GM18520 (cell line): ENCODE measurements at regions not wholly inside any gene's neighbourhood (a gene's known extent, or its start where the extent isn't known, plus 50 kb on each side); places are given as distances from the start of the nearest gene placed in this dataset.

ENCODE experiments used
- ATAC-seq: cut with Tn5 transposase; IDR thresholded peaks from one replicate; pipeline ENCODE4 v1.9.1; 2021; ENCODE audit not compliant: unreplicated experiment

GRCh38 chr5:27328480-27328879 is 290.1 kb upstream of the CDH9 start:
- no peak for ATAC-seq

GRCh38 chr5:27325513-27325912 is 287.1 kb upstream of the CDH9 start:
- no peak for ATAC-seq

DNA sequence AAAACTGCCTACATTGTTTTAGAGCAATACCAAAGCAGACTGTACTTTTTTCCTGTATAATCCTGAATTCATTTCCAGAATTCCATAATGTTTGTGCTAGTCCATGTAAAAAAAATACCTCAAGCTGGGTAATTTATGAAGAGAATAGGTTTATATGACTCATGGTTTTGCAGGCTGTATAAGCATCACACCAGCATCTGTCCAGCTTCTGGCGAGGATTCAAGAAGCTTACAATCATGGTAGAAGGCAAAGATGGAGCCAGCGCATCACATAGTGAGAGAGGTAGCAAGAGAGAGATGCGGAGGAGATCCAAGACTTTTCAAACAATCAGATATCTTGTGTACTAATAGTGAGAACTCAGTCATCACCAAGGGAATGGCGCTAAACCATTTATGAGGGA is 280.3 kb upstream of the CDH9 start:
- no peak for ATAC-seq

DNA sequence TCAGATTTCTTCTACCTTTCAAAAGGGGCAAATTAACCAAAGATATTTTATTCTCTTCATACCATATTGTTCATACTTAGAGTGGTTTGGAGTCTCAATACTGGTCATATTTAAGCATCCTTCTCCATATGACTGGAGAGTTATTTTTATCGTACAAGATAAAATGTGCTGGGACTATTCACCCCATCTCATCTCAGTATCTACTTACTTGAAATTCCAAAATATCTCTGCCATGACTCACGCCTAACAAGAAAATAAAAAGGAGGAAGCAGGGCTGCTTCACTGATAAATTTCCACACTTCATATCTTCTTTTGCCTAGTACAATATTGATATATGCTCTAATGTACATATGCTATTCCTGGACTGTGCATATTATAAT is 277.9 kb upstream of the CDH9 start:
- no peak for ATAC-seq

GRCh38 chr5:27315363-27316270 is 277.2 kb upstream of the CDH9 start:
- no peak for ATAC-seq

DNA sequence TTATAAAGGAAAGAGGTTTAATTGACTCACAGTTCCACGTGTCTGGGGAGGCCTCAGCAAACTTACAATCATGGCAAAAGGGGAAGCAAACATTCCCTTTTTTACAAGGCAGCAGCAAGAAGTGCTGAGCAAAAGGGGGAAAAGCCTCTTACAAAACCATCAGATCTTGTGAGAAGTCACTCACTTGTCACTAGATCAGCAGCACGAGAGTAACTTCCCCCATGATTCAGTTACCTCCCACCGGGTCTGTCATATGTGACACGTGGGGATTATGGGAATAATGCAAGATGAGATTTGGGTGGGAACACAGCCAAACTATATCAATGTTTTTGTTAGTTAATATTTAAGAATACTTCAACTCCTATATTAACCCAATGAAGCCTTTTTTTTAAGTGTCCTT is 275.2 kb upstream of the CDH9 start:
- no peak for ATAC-seq

GRCh38 chr5:27312291-27312893 is 274.0 kb upstream of the CDH9 start:
- ATAC-seq, result no peak

DNA sequence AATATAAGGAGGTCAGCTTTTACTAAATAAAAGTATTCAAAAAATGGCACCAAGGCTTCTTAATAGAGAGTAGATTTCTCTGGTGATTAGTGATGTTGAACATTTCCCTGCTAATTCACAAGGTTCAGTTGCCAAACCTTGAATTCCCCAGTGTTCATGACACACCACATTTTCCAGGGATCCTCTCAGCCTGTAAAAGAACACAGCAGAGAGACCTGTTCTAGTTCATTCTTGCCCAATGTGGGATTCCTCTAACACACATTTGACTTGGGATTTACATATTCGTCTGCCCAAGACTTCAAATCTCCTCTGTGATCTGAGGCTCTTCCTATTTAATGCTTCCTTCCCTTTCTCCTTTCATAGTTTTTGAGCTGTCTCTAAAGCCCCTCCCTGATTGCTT is 273.2 kb upstream of the CDH9 start:
- no peak for ATAC-seq

- no peak for ATAC-seq
These were observed 269.8 kb upstream of the CDH9 start for GRCh38 chr5:27308153-27308552.

GRCh38 chr5:27290172-27290571 is 251.8 kb upstream of the CDH9 start:
- no peak for ATAC-seq

GRCh38 chr5:27276119-27276518 is 237.7 kb upstream of the CDH9 start:
- no peak for ATAC-seq

GRCh38 chr5:27275345-27275744 is 237.0 kb upstream of the CDH9 start:
- ATAC-seq, result no peak

DNA sequence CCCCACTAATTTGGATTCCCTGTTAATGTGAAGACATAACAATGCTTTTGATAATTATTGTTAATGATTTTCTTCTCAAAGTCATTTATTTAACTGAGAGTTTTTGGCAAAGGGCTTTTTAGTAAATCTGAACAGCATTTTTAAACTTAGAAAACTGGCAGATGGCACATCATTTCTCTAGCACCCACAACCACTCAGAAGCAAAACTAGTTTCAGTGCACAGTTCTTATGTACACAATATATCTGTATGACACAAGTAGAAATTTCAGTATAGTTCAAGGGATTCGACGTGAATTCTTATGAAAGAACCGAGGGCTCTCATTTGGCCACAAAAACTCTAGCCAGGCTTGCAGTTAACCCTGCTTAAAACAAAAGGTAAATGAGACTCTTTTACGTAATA is 231.4 kb upstream of the CDH9 start:
- no peak for ATAC-seq

- no peak for ATAC-seq
These were observed 228.9 kb upstream of the CDH9 start for GRCh38 chr5:27267209-27267824.

DNA sequence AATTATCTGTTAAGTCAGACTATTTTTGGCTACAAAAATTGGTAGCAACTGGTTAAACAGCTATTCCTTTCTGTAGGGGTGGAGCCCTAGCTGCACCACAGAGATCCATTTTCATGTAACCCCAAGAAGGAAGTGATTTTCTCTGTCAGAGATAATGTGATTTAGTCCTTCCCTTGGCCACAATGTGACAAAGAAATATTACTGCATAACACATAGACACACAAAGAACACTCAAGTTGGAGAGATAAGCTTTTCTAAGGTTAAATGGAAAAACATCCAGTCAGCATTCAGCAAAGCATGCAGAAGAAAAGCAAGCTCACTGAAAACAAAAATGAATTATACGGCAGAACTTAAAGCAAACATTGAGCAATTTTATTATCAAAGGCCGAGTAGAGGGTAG is 227.8 kb upstream of the CDH9 start:
- no peak for ATAC-seq

GRCh38 chr5:27257696-27258095 is 219.3 kb upstream of the CDH9 start:
- ATAC-seq, result no peak

- no peak for ATAC-seq
These were observed 214.5 kb upstream of the CDH9 start for GRCh38 chr5:27252911-27253310.

DNA sequence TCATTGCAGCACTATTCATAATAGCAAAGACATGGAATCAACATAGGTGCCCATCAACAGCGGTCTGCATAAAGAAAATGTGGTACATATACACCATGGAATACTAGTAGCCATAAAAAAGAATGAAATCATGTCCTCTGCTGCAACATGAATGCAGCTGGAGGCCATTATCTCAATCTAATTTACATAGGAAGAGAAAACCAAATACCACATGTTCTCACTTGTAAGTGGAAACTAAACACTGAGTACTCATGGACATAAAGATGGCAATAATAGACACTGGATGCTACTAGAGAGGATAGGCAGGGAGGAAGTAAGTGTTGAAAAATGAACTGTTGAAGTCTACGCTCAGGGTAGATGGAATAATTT is 203.9 kb upstream of the CDH9 start:
- ATAC-seq, result no peak

DNA sequence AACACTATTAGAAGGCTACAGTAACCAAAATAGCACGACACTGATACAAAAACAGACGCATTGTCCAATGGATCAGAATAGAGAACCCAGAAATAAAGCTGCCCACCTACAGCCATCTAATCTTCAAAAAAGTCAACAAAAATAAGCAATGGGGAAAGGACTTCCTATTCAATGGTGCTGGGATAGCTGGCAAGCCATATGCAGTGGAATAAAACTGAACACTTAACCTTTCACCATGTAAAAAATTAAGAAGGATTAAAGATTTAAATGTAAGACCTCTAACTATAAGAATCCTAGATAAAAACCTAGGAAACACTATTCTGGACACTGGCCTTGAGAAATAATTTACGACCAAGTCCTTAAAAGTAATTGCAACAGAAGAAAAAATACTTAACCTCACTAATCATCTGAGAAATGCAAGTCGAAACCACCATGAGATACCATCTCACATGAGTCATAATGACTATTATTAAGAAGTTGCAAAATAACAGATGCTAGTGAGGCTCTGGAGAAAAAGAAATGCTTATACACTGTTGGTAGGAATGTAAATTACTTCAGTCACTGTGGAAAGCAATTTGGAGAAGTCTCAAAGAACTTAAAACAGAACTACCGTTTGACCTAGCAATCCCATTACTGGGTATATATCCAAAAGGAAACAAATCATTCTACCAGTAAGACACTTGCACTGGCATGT is 203.3 kb upstream of the CDH9 start:
- ATAC-seq, result no peak

- no peak for ATAC-seq
These were observed 202.4 kb upstream of the CDH9 start for GRCh38 chr5:27240791-27241190.

- no peak for ATAC-seq
These were observed 196.5 kb upstream of the CDH9 start for GRCh38 chr5:27234916-27235315.

- ATAC-seq, result no peak
These were observed 183.0 kb upstream of the CDH9 start for GRCh38 chr5:27221410-27221809.
